ENCODE measurements at regions not wholly inside any gene's neighbourhood (a gene's known extent, or its start where the extent isn't known, plus 50 kb on each side); places are given as distances from the start of the nearest gene placed in this dataset.
A peak's percentile ranks its signal among the peaks of the same experiment; 100 is the strongest.

GRCh38 chr5:67878933-67879332 lies 336.6 kb upstream of the PIK3R1 start:
- H3K4me3 ChIP-seq, result no peak overlapping the region
- H3K9me3 ChIP-seq, result no peaks in the 10 kb centered on the region
- H3K4me1 ChIP-seq, result peaks cover 0 to 14% (median 4%) of the 10 kb centered on the region in 4 donors
- no peak for TF ChIP-seq POLR2A (IDR thresholded peaks at IDR 0.05)
- TF ChIP-seq POLR2AphosphoS5 (IDR thresholded peaks at IDR 0.05), result no peak
- no peak for TF ChIP-seq EP300 (IDR thresholded peaks at IDR 0.05)
- no peak for TF ChIP-seq CTCF (IDR thresholded peaks at IDR 0.05)
- intact Hi-C loops (cut with DNase I; ENCODE audit: low total_unique reads), result no loop called here
- 42 to 70% (median 53%) methylated on average over 1 of the region's 1 CpG for WGBS, 5 donors
- peak in 1 of 2 donors; percentile 16 for DNase-seq
- no peak overlapping the region for H3K27ac ChIP-seq
- H3K36me3 ChIP-seq, result no peaks in the 10 kb centered on the region
- no peaks in the 10 kb centered on the region for H3K27me3 ChIP-seq

DNA sequence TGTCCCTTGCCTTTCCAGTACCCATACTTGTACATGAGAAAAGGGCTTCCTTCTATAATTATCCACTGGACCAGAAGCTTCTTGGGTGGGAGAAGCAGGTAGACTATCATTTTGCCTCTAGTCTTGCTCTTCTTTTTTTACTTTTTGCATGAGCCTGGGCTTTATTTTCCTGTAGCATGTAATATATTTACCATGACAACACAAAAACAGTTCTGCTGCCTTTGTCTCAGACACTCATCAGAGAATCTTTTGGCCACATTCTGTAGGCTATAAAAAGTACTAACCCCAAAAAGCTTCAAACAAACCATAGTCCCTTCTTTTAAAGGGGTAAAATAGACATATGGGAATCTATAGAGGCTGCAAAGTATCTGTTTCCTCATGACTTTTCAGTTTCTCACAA lies 339.2 kb upstream of the PIK3R1 start:
- DNase-seq, result no peak
- H3K9me3 ChIP-seq, result no peaks in the 10 kb centered on the region
- intact Hi-C loops (cut with DNase I; ENCODE audit: low total_unique reads), result no loop called here

DNA sequence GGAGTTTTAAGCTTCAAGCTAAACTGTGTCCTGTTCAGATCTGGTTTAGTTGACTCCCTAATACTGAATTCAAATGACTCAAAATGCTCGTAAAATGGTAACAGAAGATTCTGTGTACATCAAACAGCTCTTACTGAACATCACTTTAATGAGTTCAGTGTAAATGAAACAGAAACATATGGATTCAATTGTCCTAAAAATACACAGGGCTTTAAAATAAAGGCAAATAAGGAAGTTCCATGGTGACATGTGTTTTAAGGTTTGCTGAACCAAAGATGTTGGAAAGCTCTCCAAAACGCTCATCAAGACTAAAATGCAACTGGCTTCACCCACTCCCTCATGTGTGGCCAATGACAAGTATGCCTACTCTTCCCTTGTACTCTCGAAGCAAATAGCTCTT lies 340.0 kb upstream of the PIK3R1 start:
- H3K27me3 ChIP-seq, result no peaks in the 10 kb centered on the region
- H3K9me3 ChIP-seq, result no peaks in the 10 kb centered on the region
- DNase-seq, result no peak
- H3K27ac ChIP-seq, result no peak overlapping the region
- H3K4me1 ChIP-seq, result peaks cover 0 to 21% (median 4%) of the 10 kb centered on the region in 4 donors
- TF ChIP-seq POLR2AphosphoS5 (IDR thresholded peaks at IDR 0.05) (no peak), POLR2A (IDR thresholded peaks at IDR 0.05) (no peak), CTCF (IDR thresholded peaks at IDR 0.05) (no peak), EP300 (IDR thresholded peaks at IDR 0.05) (no peak)
- H3K36me3 ChIP-seq, result no peaks in the 10 kb centered on the region
- intact Hi-C loops (cut with DNase I; ENCODE audit: low total_unique reads), result no loop called here
- 86 to 95% (median 90%) methylated on average over 3 of the region's 3 CpGs for WGBS, 5 donors
- no peak overlapping the region for H3K4me3 ChIP-seq

More for the DNA sequence above, 339.2 kb upstream of the PIK3R1 start:
- H3K4me1 ChIP-seq, result peaks cover 0 to 21% (median 4%) of the 10 kb centered on the region in 4 donors
- H3K4me3 ChIP-seq, result no peak overlapping the region
- H3K27me3 ChIP-seq, result no peaks in the 10 kb centered on the region
- no peaks in the 10 kb centered on the region for H3K36me3 ChIP-seq
- H3K27ac ChIP-seq, result no peak overlapping the region
- TF ChIP-seq CTCF (IDR thresholded peaks at IDR 0.05) (no peak), POLR2AphosphoS5 (IDR thresholded peaks at IDR 0.05) (no peak), EP300 (IDR thresholded peaks at IDR 0.05) (no peak)

DNA sequence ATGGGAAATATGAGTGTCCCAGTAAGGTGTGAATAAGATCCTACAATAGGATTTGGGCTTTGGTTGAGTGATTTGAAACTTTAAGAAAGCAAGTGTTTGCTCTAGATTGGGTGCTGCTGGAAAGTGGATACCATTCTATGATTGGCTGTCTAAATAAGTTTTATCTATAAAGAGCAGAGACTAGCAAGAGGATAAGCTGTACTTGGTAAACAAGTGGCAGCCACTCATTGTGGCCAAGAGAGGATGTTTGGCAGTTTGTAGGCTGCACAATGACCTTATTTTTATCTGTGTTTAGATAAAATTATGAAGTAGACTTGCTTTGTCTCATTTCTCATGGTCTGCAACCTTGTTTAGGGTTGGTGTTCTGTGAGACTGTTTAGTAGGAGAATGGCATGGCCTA lies 341.6 kb upstream of the PIK3R1 start:
- Histone ChIP-seq H3K27ac (no peak overlapping the region), H3K27me3 (no peaks in the 10 kb centered on the region), H3K4me1 (peaks cover 0 to 10% (median 0%) of the 10 kb centered on the region in 4 donors), H3K36me3 (no peaks in the 10 kb centered on the region), H3K4me3 (no peak overlapping the region), H3K9me3 (no peaks in the 10 kb centered on the region)
- DNase-seq, result no peak
- TF ChIP-seq POLR2AphosphoS5 (IDR thresholded peaks at IDR 0.05) (no peak), CTCF (IDR thresholded peaks at IDR 0.05) (no peak), EP300 (IDR thresholded peaks at IDR 0.05) (no peak), POLR2A (IDR thresholded peaks at IDR 0.05) (no peak)
- intact Hi-C loops (cut with DNase I; ENCODE audit: low total_unique reads), result no loop called here

Data from stomach (tissue), 8 donors.